Fibroblast of mammary gland (primary cell): ENCODE measurements at regions not wholly inside any gene's neighbourhood (a gene's known extent, or its start where the extent isn't known, plus 50 kb on each side); places are given as distances from the start of the nearest gene placed in this dataset.
"Not testable (repeated sequence)": the region's sequence is repeated elsewhere in the genome, so short reads cannot be mapped to it uniquely, and the experiment has no call there.

Experiments used
- DNase-seq: peaks from one replicate; pipeline ENCODE4 v3.0.0-alpha.2; 2010; ENCODE audit warnings: low read depth
- H3K4me3 ChIP-seq: 2 replicates; pipeline ENCODE4 v1.5.1; 2011; ENCODE audit warnings: low read depth, mild to moderate bottlenecking, low read length, moderate library complexity; ENCODE audit not compliant: control insufficient read depth
- TF ChIP-seq, protein P1 (sequence below): conservative IDR thresholded peaks from 2 replicates; pipeline ENCODE4 v1.5.1; 2011; ENCODE audit warnings: low read depth, low read length, inconsistent platforms; ENCODE audit not compliant: control insufficient read depth, insufficient read depth

DNA sequence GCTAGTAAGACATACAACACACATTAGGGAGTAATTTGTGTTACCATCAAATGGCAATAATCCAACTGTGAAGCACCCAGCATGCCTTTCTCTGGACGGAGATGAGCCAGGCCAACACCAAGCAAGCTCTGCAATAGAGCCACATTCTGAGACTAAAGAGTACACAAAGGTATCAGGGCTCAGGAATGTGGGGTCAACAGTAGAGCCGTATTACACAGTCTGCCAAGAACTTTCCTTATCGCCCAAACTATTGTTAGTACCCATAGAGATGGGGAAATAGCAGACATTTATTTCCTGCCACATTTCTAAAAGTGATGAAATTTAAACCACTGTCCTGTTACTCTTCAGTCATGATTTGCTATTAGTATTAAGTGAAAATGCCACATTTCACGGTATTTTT lies 113.7 kb downstream of the BMP4 start:
- TF ChIP-seq, protein P1, sequence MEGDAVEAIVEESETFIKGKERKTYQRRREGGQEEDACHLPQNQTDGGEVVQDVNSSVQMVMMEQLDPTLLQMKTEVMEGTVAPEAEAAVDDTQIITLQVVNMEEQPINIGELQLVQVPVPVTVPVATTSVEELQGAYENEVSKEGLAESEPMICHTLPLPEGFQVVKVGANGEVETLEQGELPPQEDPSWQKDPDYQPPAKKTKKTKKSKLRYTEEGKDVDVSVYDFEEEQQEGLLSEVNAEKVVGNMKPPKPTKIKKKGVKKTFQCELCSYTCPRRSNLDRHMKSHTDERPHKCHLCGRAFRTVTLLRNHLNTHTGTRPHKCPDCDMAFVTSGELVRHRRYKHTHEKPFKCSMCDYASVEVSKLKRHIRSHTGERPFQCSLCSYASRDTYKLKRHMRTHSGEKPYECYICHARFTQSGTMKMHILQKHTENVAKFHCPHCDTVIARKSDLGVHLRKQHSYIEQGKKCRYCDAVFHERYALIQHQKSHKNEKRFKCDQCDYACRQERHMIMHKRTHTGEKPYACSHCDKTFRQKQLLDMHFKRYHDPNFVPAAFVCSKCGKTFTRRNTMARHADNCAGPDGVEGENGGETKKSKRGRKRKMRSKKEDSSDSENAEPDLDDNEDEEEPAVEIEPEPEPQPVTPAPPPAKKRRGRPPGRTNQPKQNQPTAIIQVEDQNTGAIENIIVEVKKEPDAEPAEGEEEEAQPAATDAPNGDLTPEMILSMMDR, result no peak
- H3K4me3 ChIP-seq, result no peak overlapping the region
- no peak for DNase-seq

DNA sequence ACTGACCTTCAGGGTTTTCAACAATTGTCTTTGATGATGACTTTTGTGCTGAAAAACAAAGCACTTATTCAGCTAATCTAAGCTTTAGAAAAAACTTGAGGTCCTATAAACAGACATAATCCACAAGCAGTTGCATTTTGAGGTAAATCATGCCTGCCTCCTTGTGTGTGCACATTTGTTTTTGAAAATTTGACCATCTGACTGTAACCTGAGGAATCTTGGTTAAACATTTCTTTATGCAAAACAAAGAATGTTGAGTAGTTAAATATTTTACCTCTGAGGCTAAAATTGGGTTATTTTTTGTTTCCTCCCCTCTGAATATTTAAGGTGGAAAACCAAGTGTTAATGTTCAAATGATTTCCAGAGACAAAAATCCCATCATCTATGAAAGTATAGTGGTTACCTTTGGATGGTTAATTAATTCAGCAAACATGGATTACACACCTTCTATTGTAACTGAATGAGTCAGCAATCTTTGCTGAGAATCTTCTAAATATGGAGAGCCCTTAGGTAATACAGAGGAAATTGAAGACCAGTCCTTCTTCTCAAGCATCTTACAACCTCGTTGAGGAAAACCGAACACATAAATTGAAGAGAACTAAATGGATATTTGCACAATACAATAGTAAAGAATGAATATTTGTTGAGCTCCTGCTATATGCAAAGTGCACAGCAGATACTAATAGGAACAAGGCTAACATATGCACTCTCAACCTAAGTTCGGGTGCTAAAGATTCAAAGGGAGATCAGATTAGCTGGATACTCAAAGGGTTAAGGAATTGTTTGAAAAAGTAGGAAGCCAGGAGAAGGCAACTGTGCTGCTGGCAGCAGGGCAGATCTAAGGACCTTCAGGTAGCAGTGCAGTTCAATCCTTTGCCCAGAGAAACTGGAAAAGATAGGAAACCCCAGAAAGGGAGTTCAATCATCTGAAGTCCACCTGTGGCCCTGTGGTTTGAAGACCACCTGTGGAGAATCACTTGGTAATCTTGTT lies 115.2 kb downstream of the BMP4 start:
- TF ChIP-seq, protein P1, result no peak
- DNase-seq, result no peak
- H3K4me3 ChIP-seq, result no peak overlapping the region

DNA sequence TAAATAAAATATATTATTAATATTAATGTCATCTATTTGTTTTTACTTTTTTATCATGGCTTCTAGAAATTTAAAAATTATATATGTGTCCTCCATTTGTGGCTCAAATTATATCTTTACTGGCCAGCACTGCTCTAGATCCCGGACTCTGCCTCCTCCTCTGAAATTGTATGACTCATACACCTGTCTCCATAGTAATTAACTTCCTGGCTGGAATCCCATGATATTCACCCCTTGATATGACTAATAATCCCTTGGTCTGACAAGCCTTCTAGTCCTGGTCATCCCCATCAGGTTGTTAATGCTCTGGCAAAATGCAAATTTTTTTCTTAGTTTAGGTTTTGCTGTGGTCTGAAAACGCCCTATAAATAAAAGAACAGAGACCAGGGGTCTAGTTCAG lies 116.2 kb downstream of the BMP4 start:
- H3K4me3 ChIP-seq, result no peak overlapping the region
- TF ChIP-seq, protein P1, result no peak
- DNase-seq, result no peak

DNA sequence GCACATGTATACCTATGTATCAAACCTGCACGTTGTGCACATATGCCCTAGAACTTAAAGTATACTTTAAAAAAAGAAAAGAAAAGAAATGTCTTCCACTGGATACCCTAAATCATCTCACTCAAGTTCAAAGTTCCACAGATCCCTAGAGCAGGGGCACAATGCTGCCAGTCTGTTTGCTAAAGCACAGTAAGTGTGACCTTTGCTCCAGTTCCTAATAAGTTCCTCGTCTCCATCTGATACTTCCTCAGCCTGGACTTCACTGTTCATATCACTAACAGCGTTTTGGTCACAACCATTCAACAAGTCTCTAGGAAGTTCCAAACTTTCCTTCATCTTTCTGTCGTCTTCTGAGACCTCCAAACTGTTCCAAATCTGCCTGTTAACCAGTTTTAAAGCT lies 118.3 kb downstream of the BMP4 start:
- no peak overlapping the region for H3K4me3 ChIP-seq
- DNase-seq, result no peak
- TF ChIP-seq, protein P1, result no peak

DNA sequence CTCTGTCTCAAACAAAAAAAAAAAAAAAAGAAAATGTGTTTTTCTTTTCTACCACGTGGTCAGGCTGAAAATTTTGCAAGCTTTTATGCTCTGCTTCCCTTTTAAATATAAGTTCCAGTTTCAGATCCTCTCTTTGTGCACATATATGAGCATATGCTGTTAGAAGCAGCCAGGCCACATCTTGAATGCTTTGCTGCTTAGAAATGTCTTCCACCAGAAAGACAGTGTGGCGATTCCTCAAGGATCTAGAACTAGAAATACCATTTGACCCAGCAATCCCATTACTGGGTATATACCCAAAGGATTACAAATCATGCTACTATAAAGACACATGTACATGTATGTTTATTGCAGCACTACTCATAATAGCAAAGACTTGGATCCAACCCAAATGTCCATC lies 119.0 kb downstream of the BMP4 start:
- not testable (repeated sequence) for H3K4me3 ChIP-seq, DNase-seq

DNA sequence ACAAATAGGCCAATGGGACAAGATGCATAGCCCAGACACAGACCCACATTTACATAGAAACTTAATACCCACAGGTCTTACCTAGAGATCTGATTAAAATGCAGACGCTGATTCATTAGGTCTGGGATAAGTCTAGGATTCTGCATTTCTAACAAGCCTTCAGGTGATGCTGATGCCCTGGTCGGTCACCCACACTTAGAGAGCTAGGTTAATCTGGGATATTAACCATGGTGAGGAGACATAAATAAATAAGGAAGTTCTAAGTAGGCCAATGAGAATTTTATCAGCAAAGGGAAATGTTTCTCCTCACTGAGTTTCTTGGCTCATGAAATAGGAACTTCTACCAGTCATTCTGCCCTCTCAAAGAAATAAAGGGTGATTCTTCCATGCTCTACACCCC lies 120.1 kb downstream of the BMP4 start:
- TF ChIP-seq, protein P1, result no peak
- DNase-seq, result no peak
- H3K4me3 ChIP-seq, result no peak overlapping the region

DNA sequence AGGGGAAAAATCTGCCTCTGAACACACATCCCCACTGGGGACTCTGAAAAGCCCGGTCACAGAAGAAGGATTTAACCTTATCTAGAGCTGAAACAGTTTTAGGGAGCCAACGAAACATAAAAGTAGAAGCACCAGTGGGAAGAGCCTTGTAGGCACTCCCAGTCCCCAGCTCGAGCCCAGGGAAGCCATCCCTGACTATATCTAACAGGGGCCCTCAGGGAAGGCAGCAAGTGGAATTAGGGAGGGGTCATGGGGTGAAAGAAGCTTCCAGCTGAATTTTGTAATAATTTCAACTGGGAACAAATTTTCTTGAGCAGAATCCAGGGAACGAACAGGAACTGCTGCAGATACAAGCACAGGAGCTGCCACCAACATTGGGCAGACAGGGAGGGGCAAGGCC lies 127.8 kb downstream of the BMP4 start:
- no peak for DNase-seq
- TF ChIP-seq, protein P1, result no peak
- H3K4me3 ChIP-seq, result no peak overlapping the region
